ENCODE measurements at regions not wholly inside any gene's neighbourhood (a gene's known extent, or its start where the extent isn't known, plus 50 kb on each side); places are given as distances from the start of the nearest gene placed in this dataset.
"Not testable (repeated sequence)": the region's sequence is repeated elsewhere in the genome, so short reads cannot be mapped to it uniquely, and the experiment has no call there.

- DNase-seq = no peak
These were observed 559.6 kb upstream of the ADAMTS5 start for GRCh38 chr21:27526451-27526850.

DNA sequence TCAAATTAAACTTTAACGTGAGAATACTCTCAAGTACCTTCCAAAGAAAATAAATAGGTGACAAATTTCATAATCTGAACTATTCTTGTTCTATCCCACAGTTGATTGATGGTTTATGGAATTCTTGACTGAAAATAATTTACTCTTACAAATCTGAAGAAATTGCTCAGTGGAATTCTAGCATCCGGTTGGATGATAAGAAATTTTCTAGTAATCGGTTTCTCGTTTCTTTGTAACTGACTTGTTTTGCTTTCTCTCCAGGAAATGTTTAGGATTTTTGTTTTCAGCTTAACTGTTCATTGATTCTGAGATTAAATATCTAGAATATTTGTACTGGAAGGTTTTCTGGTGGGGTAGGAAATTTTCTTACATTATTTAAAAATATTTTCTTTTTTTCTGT is 558.9 kb upstream of the ADAMTS5 start:
- DNase-seq = no peak

DNA sequence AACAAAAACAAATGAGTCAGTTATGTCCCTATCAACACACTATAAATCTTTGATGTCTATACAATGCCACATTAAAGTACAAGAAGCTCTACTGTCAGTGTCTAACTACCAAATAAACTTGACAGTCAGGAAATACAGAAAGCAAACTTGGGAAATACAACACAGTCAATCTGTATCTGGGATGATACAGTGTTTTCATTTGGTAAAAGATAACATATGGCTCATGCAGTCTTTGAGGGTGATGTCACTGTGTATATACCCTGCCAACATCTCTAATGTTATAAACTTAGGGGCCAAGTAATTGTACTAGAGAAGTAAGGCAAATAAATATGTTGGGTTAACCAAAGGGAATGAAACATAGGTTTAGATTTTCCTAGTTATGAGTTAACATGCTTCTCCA is 552.5 kb upstream of the ADAMTS5 start:
- no peak for DNase-seq

- DNase-seq = not testable (repeated sequence)
These were observed 550.3 kb upstream of the ADAMTS5 start for GRCh38 chr21:27517177-27517576.

DNA sequence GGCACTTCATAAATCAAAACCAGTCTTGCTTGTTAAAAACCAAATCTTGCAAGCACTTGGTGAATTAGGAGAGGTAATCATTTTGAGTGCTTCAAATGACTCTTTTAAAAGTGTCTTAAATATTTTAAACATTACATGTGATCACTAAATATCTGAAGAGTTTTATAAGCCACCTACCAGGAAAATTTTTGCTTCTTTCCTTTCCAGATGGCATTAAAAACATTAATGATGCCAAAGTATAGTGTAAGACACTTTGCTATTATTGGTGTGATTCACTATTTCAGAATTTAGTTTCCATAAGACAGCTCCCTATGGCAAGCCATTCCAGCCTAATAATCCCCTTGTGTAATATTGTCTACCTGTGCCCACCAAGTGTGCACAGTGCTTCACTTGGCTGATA is 548.8 kb upstream of the ADAMTS5 start:
- DNase-seq = no peak

DNA sequence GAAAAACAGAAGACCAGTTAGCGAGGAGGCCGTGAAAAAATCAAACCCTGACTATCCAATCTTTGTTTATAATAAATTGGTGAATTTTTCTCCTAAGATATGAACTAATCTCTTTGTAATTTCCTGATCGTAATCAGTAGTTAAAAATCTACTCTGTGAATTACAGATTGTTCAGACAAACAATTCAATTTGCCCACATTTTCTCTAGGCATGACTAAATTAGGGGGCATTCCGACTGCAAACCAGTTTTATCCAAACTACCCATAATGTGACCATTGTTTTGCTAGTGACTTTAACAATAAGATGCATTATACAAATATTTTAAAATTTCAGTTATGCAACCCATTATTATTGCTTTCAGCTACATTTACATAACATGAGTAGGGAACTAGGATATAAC is 546.9 kb upstream of the ADAMTS5 start:
- no peak for DNase-seq

GRCh38 chr21:27513016-27513415 is 546.1 kb upstream of the ADAMTS5 start:
- DNase-seq = no peak

- DNase-seq = no peak
These were observed 544.3 kb upstream of the ADAMTS5 start for GRCh38 chr21:27511233-27511632.

DNA sequence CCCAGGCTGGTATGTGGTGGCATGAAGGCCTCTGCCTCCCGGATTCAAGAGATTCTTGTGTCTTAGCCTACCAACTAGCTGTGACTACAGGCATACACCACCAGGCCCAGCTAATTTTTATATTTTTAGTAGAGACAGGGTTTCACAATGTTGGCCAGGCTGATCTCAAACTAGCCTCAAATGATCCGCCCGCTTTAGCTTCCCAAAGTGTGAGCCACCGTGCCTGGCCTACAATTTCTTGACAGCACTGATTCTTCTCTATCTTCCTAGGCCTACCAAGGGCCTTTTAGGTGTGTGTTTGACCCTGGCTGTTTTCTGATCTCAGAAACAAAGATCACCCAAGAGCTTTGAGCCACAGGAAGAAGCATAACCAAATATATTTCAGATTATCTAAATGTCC is 540.8 kb upstream of the ADAMTS5 start:
- DNase-seq = no peak

DNA sequence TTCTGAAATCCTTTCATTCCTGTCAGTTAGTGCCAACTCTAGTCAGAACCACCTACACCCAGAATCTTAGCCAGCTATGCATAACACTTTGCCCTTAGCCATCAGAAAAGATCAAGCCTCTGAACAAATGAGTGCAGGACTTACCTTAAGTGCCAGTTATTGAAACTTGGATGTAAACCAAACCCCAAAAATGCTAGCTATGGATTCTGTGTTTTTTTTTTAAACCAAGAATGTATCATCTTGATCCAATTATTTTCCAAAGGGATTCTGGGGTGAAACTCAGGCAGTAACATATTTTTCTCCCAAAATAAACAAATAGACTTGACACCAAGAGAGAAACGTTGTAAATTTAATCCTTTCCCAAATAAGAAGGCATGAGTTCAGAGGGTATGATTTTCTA is 538.6 kb upstream of the ADAMTS5 start:
- no peak for DNase-seq

DNA sequence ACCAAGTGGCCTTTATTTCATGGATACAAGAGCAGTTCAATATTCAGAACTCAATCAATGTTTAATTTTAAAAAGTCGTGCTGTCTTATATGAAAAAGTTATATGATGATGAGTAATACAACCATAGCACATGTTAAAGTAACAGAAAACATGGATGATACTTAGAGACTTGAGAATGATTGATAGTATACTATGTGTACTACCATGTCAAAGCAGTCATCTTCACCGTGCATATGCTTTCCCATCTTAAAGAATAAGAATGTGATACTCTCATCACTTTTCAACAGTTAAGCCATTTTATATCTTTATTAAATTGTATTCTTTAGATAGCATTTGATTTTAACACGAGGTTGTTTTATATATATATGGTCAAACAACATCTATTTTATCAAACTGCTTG is 535.9 kb upstream of the ADAMTS5 start:
- DNase-seq = no peak

DNA sequence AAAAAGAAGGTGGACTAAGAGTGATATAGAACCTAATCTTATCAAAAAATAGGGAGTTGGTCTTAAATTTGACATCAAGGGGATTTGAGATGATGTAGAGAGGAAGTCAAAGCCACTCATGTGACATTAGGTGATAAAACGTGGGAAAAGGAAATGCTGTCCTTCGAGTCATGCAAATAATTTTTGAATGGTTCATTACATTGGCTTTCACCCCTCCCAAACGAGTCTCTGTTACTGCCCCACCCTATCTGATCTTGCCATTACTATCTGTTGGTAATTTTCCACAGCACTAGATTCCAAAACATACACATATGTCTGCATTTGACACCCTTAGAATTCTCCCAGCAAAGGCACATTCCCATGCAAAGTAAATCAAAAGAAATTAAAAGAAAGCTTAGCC is 531.1 kb upstream of the ADAMTS5 start:
- DNase-seq = no peak

DNA sequence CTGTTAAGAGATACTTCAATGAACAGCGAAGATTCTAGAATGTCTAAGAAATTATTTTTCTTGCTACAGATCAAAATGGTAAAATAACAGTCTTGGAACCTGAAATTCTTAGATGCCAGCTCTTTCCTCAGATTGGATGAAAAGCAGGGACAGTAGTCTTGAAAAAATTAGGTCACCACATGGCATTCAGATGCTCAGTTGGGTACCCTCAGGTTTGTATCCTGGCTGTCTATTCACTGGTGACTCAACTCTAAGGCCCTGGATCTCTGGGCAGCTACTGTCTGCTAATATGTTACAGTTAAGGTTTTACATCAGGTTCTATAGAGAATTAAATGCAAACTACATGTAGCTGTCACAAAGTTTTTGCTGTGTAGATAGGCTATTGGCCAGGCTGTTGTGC is 528.9 kb upstream of the ADAMTS5 start:
- DNase-seq = no peak

- DNase-seq = no peak
These were observed 526.7 kb upstream of the ADAMTS5 start for GRCh38 chr21:27493542-27493941.

- DNase-seq = no peak
These were observed 520.8 kb upstream of the ADAMTS5 start for GRCh38 chr21:27487676-27488075.

- no peak for DNase-seq
These were observed 514.0 kb upstream of the ADAMTS5 start for GRCh38 chr21:27480841-27481261.

DNA sequence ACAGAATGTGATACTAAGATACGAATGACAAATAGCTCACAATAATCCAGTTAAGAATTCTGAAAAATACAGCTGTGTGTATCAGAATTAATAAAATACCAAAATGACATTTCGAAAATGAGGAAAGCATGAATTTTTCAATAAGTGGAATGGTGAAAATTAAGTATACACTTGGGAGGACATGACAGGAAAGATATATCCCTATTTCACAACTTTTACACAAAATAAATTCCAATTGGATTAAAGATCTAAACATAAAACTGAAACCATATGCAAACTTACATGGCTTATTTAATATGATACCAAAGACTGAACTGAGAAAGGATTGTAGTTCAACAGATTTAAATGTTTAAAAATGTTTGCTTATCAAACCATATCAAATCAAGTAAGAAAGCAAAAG is 510.4 kb upstream of the ADAMTS5 start:
- no peak for DNase-seq

DNA sequence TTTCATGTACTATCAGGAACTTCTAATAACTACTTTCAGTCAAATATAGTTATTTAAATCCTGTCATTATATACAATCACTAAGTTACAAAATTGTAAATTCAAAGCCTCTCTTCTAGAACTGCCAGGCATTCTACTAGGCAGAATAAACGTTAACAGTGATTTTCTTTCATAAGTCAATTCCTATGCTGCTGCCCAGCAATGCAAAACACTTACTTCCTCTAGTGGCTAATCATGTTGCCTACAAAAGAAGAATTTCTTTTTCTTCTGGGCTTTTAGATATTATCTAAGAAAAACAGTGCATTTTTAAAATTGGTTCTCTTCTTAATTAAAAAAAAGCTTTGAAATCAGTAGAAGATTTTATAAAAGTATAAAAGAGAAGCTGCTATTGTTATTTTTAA is 509.8 kb upstream of the ADAMTS5 start:
- no peak for DNase-seq

DNA sequence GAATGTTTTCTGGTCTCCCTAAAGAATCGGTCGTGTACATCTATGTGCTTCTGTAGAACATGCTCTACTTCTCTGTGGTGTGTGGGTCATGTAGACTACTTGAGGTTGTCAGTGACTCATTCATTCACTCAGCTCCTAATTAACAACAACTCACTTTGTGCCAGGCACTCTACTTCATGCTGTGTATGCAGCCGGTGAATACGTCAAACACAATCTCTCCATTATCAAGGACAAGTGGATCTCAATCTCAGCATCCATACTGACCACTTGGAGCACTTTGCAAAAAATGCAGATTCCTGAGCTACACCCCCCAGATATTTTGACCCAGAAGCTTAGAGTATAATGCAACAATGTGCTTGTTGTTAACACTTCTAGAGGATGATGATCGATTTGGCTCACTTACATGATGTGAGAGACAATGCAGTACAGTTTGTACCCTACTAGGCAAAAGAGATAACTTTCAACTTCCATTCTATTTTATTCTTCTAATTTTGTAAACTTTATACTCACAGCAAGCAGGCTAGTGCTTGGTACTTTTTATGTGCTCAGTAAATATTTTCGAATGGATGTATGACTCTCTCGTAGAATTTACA is 508.6 kb upstream of the ADAMTS5 start:
- no peak for DNase-seq

DNA sequence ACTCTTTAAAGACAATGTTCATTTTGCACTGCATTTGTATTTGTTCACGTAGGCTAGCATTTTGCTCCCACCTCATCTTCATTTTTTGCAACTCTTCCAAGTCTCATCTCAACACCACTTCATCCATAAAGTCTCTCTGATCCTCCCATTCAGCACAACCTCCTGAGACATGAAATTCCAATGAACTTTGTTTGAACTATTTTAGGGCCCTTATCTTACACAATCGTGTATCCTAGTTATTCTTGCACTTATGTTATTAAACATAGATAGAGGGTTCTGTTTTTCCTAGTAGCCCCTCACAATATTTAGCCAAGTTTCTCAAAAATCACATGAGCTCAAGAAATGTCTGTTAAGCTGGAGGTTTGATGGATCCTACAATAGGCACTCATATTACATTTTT is 500.5 kb upstream of the ADAMTS5 start:
- DNase-seq = no peak

- no peak for DNase-seq
These were observed 499.3 kb upstream of the ADAMTS5 start for GRCh38 chr21:27466140-27466539.

DNA sequence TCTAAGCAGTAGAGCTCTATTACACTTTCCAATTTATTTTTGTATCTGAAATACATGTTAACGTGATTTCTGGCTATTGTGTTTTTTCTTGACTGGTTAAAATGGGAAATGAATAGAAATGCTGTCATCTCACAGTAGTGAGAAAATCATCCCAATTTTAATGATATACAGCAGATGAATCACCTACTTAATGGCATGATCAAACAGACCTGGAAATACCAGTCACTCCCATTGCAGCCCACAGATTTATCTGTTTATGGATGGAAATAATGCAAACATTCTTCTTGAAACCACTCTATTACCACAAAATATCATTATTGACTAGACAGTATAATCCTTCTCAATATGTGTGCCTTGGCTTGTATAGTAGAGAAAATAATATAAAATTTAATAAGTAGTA is 497.8 kb upstream of the ADAMTS5 start:
- DNase-seq = no peak

- DNase-seq = no peak
These were observed 495.8 kb upstream of the ADAMTS5 start for GRCh38 chr21:27462726-27463125.

DNA sequence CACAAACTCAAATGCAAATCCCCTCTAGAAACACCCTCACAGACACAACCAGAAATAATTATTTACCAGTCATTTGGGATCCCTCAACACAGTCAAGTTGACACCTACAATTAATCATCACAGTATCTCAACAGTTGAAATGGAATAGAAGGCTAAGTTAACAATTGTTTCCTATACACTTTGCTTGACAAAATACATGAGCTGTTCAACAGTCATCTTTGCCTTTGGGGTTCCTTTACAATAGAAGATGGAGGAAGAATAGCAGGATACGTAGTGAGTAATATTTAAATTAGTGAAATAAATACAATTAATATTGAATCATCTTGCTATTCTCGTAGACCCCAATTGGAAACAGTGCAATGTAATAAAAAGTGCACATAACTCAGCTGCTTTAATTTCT is 487.3 kb upstream of the ADAMTS5 start:
- no peak for DNase-seq

DNA sequence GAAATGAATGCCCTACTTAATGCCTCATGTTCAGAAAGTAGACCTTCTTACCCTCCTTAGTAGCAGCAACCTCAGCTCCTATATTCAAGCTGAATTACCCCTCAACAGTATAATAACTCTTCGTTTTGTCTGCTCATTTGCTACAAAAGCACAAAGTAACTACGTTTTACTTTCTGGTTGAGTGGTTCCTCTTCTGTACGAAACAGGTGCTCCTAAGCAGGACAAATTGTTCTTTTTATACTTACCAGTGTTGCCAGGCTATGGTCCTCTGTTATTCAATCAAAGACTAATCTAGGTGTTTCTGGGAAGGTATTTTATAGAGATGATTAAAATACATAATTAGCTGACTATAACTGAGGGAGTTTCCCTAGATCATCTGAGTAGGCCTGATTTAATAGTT is 484.2 kb upstream of the ADAMTS5 start:
- DNase-seq = no peak

DNA sequence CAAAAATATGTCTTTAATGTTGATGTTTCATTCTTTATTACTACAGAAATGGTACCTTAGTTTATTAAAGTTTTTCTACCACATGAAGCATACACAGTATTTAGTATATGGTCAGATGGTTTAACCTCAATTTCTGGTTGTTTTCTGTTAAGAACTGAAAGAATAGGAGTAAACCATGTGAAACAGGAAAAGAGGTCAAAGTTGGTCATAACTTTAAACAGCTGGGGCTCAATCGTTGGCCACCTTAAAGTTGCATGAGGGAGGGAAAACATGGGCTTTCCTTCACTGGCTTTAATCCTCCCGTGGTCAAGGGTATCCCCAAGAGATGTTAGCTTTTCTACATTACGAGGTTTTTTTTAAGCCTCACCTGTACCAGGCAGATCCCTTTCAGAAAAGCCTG is 483.3 kb upstream of the ADAMTS5 start:
- DNase-seq = no peak

All from CD4-positive, alpha-beta T cell treated with Interferon gamma for 1 hour (primary cell).